Hepatocyte (in vitro differentiated cells): ENCODE measurements at regions not wholly inside any gene's neighbourhood (a gene's known extent, or its start where the extent isn't known, plus 50 kb on each side); places are given as distances from the start of the nearest gene placed in this dataset.

Experiments
- CTCF ChIP-seq: fragments of 200-600 bp; sonication (generic); IDR thresholded peaks from 2 replicates; pipeline ENCODE4 v1.5.1; 2016; ENCODE audit warnings: antibody characterized with exemption, mild to moderate bottlenecking; ENCODE audit not compliant: poor library complexity
- EZH2 ChIP-seq: fragments of 200-600 bp; sonication (generic); IDR thresholded peaks from 2 replicates; pipeline ENCODE4 v1.6.1; 2016; ENCODE audit warnings: antibody characterized with exemption, mild to moderate bottlenecking, borderline replicate concordance

DNA sequence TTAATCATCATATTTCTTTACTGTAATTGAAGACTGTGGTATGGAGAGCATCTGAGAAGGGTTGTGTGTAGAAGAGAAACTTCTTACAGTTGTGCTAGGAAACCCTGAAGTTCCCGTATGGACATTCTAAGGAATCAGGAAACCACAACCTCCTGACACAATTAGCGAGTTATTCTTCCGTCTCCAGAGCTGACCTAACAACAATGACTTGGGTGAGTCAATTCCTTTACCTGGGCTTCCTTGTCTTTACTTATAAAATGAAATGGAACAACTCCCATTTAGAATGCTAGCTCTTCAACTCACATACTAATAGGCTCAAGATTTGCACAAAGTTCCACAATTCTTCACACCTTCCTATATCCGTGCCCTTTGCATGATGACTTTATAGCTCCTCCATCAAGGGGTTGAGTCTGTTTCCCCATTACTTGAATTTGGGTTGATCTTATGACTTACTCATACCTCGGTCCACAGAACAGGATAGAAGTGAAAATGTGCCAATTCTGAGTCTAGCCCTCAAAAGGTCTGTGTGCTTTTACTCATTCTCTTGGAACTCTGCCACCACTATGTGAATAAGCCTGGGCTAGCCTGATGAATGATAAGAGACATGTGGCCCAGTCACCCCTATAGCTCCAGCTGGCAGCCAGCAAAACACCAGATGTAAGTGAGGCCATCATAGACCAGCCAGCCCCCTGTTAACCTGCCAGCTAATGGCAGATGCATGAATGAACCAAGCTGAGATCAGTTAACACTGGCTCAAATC, 459.4 kb downstream of the ETNK1 start:
- TF ChIP-seq CTCF: no peak
- TF ChIP-seq EZH2: no peak
